ENCODE measurements at regions not wholly inside any gene's neighbourhood (a gene's known extent, or its start where the extent isn't known, plus 50 kb on each side); places are given as distances from the start of the nearest gene placed in this dataset.

GRCh38 chr7:33725111-33726025 is 180.0 kb upstream of the BMPER start:
- Mint-ChIP-seq H3K27me3 (ENCODE audit: low read depth in 3 of 3) (peaks cover 2 to 5% (median 2%) of the 10 kb centered on the region in 3 donors), H3K4me3 (no peak overlapping the region), H3K27ac (no peak overlapping the region), H3K9me3 (peaks cover 0 to 3% (median 0%) of the 10 kb centered on the region in 7 donors), H3K4me1 (no peaks in the 10 kb centered on the region), H3K36me3 (no peaks in the 10 kb centered on the region)
- DNase-seq = no peak
- H3K27ac ChIP-seq (ENCODE audit: low read depth in 1 of 2, low read length in 2 of 2) = no peak overlapping the region
- H4K20me1 ChIP-seq (ENCODE audit: insufficient read depth, low read length) = no peaks in the 10 kb centered on the region
- 87% methylated on average over 3 of the region's 7 CpGs for WGBS (ENCODE audit: insufficient coverage)
- intact Hi-C loops (cut with micrococcal nuclease) = no loop called here
- H3K4me1 ChIP-seq (ENCODE audit: control insufficient read depth in 1 of 2, insufficient read depth in 2 of 2, low read length in 2 of 2) = no peaks in the 10 kb centered on the region
- no peak overlapping the region for H3K4me3 ChIP-seq (replicated peaks in 1 of 3; ENCODE audit: low read depth in 2 of 3, low read length in 3 of 3)
- no peak for TF ChIP-seq CTCF (IDR thresholded peaks at IDR 0.05)
- no peaks in the 10 kb centered on the region for H3K36me3 ChIP-seq (replicated peaks in 1 of 2; ENCODE audit: control insufficient read depth in 1 of 2, insufficient read depth in 2 of 2, low read length in 2 of 2)
- no peaks in the 10 kb centered on the region for H3K27me3 ChIP-seq (ENCODE audit: control insufficient read depth in 2 of 2, insufficient read depth in 2 of 2, low read length in 2 of 2)
- H2AFZ ChIP-seq (ENCODE audit: insufficient read depth, low read depth, low read length, poor library complexity, severe bottlenecking) = no peak overlapping the region
- no peak overlapping the region for H3K9ac ChIP-seq (ENCODE audit: insufficient read depth, low read length, poor library complexity, severe bottlenecking)
- H3K9me3 ChIP-seq (replicated peaks in 1 of 2; ENCODE audit: control insufficient read depth in 1 of 2, insufficient read depth in 1 of 2, low read length in 2 of 2) = no peaks in the 10 kb centered on the region
- no peak overlapping the region for H3K4me2 ChIP-seq (replicated peaks; ENCODE audit: extremely low read depth, low read length, poor library complexity, severe bottlenecking)
- no peaks in the 10 kb centered on the region for H3K79me2 ChIP-seq (ENCODE audit: insufficient read depth, low read length)

GRCh38 chr7:33726582-33726981 is 178.8 kb upstream of the BMPER start:
- Histone ChIP-seq H3K4me3 (replicated peaks in 1 of 3; ENCODE audit: low read depth in 2 of 3, low read length in 3 of 3) (no peak overlapping the region), H3K27ac (ENCODE audit: low read depth in 1 of 2, low read length in 2 of 2) (no peak overlapping the region), H3K4me1 (ENCODE audit: control insufficient read depth in 1 of 2, insufficient read depth in 2 of 2, low read length in 2 of 2) (no peaks in the 10 kb centered on the region), H3K27me3 (ENCODE audit: control insufficient read depth in 2 of 2, insufficient read depth in 2 of 2, low read length in 2 of 2) (no peaks in the 10 kb centered on the region), H3K4me2 (replicated peaks; ENCODE audit: extremely low read depth, low read length, poor library complexity, severe bottlenecking) (no peak overlapping the region), H3K36me3 (replicated peaks in 1 of 2; ENCODE audit: control insufficient read depth in 1 of 2, insufficient read depth in 2 of 2, low read length in 2 of 2) (no peaks in the 10 kb centered on the region), H3K9me3 (replicated peaks in 1 of 2; ENCODE audit: control insufficient read depth in 1 of 2, insufficient read depth in 1 of 2, low read length in 2 of 2) (no peaks in the 10 kb centered on the region), H2AFZ (ENCODE audit: insufficient read depth, low read depth, low read length, poor library complexity, severe bottlenecking) (no peak overlapping the region), H3K9ac (ENCODE audit: insufficient read depth, low read length, poor library complexity, severe bottlenecking) (no peak overlapping the region), H3K79me2 (ENCODE audit: insufficient read depth, low read length) (no peaks in the 10 kb centered on the region), H4K20me1 (ENCODE audit: insufficient read depth, low read length) (no peaks in the 10 kb centered on the region)
- Mint-ChIP-seq H3K4me3 (no peak overlapping the region), H3K27ac (no peak overlapping the region), H3K27me3 (ENCODE audit: low read depth in 3 of 3) (peaks cover 2 to 5% (median 2%) of the 10 kb centered on the region in 3 donors), H3K4me1 (no peaks in the 10 kb centered on the region), H3K36me3 (no peaks in the 10 kb centered on the region), H3K9me3 (peaks cover 0 to 7% (median 0%) of the 10 kb centered on the region in 7 donors)
- 81% methylated on average over 3 of the region's 5 CpGs for WGBS (ENCODE audit: insufficient coverage)
- intact Hi-C loops (cut with micrococcal nuclease) = no loop called here
- TF ChIP-seq CTCF (IDR thresholded peaks at IDR 0.05) = no peak
- DNase-seq = no peak
